T-cell (primary cell): ENCODE measurements at regions not wholly inside any gene's neighbourhood (a gene's known extent, or its start where the extent isn't known, plus 50 kb on each side); places are given as distances from the start of the nearest gene placed in this dataset.

Experiments used
- ATAC-seq, 4 experiments: fragments of 200-7000 bp in 3 of 4; fragments of 150-1000 bp in 1 of 4; cut with Tn5 transposase; replicated peaks in 1 of 4; 1 replicate in 3 of 4; 2 replicates in 1 of 4; pipeline ENCODE4 v1.10.0; 2021; ENCODE audit warnings: moderate library complexity in 3 of 4, mild to moderate bottlenecking in 2 of 4, moderate number of reproducible peaks in 1 of 4
- CTCF ChIA-PET, 2 donors: fragments of 300-600 bp; sonication (Branson Sonifier 250); formaldehyde crosslinking; loops; one replicate each; lab custom pipeline; 2022; ENCODE audit warnings: antibody characterized with exemption in 2 of 2; lab: Charles Lee
- POLR2A ChIA-PET, 2 donors: fragments of 300-600 bp; sonication (Branson Sonifier 250); formaldehyde crosslinking; loops; one replicate each; lab custom pipeline; 2022; ENCODE audit warnings: antibody characterized with exemption in 2 of 2; lab: Charles Lee
- DNase-seq, 35 experiments: peaks; one replicate each; pipeline versions ENCODE4 v3.0.0 to v3.0.0-alpha.2; 2013 to 2023
- H3K27ac ChIP-seq: one replicate; pipeline ENCODE4 v1.5.1; 2013; ENCODE audit warnings: low read length
- H3K27me3 ChIP-seq, 2 experiments: replicated peaks in 1 of 2; 1 replicate in 1 of 2; 2 replicates in 1 of 2; pipeline versions ENCODE4 v1.6.1 to v1.7.0; 2013; ENCODE audit warnings: low read length in 1 of 2, mixed read lengths in 1 of 2; ENCODE audit not compliant: control insufficient read depth in 2 of 2, insufficient read depth in 2 of 2; ENCODE audit errors: extremely low read depth in 1 of 2
- H3K36me3 ChIP-seq, 2 donors: 1 replicate in 1 of 2; 2 replicates in 1 of 2; pipeline versions ENCODE4 v1.6.1 to v1.7.0; 2013; ENCODE audit warnings: low read length in 1 of 2; ENCODE audit not compliant: control insufficient read depth in 2 of 2, insufficient read depth in 1 of 2; ENCODE audit errors: extremely low read depth in 1 of 2
- H3K4me1 ChIP-seq, 2 experiments: 1 replicate in 1 of 2; 2 replicates in 1 of 2; pipeline versions ENCODE4 v1.6.1 to v1.7.0; 2013; ENCODE audit warnings: low read length in 2 of 2, mixed read lengths in 1 of 2; ENCODE audit not compliant: insufficient read depth in 2 of 2, control insufficient read depth in 1 of 2; ENCODE audit errors: extremely low read depth in 1 of 2
- H3K4me3 ChIP-seq, 2 donors: 1 replicate in 1 of 2; 2 replicates in 1 of 2; pipeline versions ENCODE4 v1.5.1 to v1.7.0; 2013; ENCODE audit warnings: mild to moderate bottlenecking in 2 of 2, low read length in 1 of 2, moderate library complexity in 1 of 2; ENCODE audit not compliant: control insufficient read depth in 1 of 2; ENCODE audit errors: extremely low read depth in 1 of 2
- H3K9me3 ChIP-seq: 2 replicates; pipeline ENCODE4 v1.7.0; 2013
- H3K27ac Mint-ChIP-seq, 2 donors: one replicate each; pipeline ENCODE4 v1.8.0; 2020 to 2021; ENCODE audit warnings: mild to moderate bottlenecking in 2 of 2, mixed read lengths in 2 of 2
- H3K27me3 Mint-ChIP-seq, 2 donors: one replicate each; pipeline ENCODE4 v1.8.0; 2021 to 2022; ENCODE audit warnings: mixed read lengths in 2 of 2
- H3K36me3 Mint-ChIP-seq: one replicate; pipeline ENCODE4 v1.8.0; 2021; ENCODE audit warnings: mixed read lengths
- H3K4me1 Mint-ChIP-seq, 3 donors: one replicate each; pipeline ENCODE4 v1.8.0; 2020 to 2022; ENCODE audit warnings: mixed read lengths in 3 of 3, mild to moderate bottlenecking in 1 of 3
- H3K4me3 Mint-ChIP-seq, 3 donors: one replicate each; pipeline ENCODE4 v1.8.0; 2020 to 2022; ENCODE audit warnings: mild to moderate bottlenecking in 3 of 3, mixed read lengths in 3 of 3, moderate library complexity in 3 of 3
- H3K9me3 Mint-ChIP-seq, 3 donors: one replicate each; pipeline ENCODE4 v1.8.0; 2020 to 2022; ENCODE audit warnings: mixed read lengths in 3 of 3
- WGBS: methylation state at CpG from one replicate; pipeline ENCODE4 v1.1.5; 2013; ENCODE audit warnings: missing lambda C conversion rate; ENCODE audit not compliant: insufficient coverage; 5-methylcytosine and 5-hydroxymethylcytosine counted together

GRCh38 chr4:24476282-24476681 lies 108.1 kb downstream of the DHX15 start:
- DNase-seq (peak in 1 of 35 experiments; percentile 27), ATAC-seq (no peak)
- Histone ChIP-seq H3K4me1 (peaks cover 7 to 19% of the 10 kb centered on the region in 2 experiments), H3K4me3 (no peak overlapping the region), H3K36me3 (no peaks in the 10 kb centered on the region), H3K27me3 (peaks cover 8 to 31% of the 10 kb centered on the region in 2 experiments), H3K27ac (no peak overlapping the region), H3K9me3 (no peaks in the 10 kb centered on the region)
- Mint-ChIP-seq H3K36me3 (no peaks in the 10 kb centered on the region), H3K27ac (no peak overlapping the region), H3K27me3 (peaks cover 48 to 51% of the 10 kb centered on the region in 2 donors), H3K4me3 (no peak overlapping the region), H3K4me1 (peaks cover 11 to 21% (median 17%) of the 10 kb centered on the region in 3 donors), H3K9me3 (no peaks in the 10 kb centered on the region)
- no CpG with 5 or more reads among the region's 4 CpGs for WGBS
- ChIA-PET POLR2A (no interaction called here), CTCF (interaction anchor here in 1 of 2 donors (1.3 kb wide), 1 partner anchor 75 kb away, joined by 3 read pairs; no protein-coding TSS in a partner anchor)

- WGBS: 86% methylated on average over 2 of the region's 3 CpGs
- no peak overlapping the region for H3K4me3 ChIP-seq
- ChIA-PET CTCF (interaction anchor here (0.6 to 1.3 kb wide), 4 partner anchors 13 to 133 kb away, joined by 3 to 9 read pairs (median 3); no protein-coding TSS in a partner anchor), POLR2A (interaction anchor here in 1 of 2 donors (0.6 kb wide), 1 partner anchor 685 kb away, joined by 4 read pairs; the partner anchor contains the start of gene SEPSECS)
- H3K4me1 ChIP-seq: peaks cover 7 to 24% of the 10 kb centered on the region in 2 experiments
- H3K27ac ChIP-seq: no peak overlapping the region
- H3K27me3 ChIP-seq: peaks cover 8 to 35% of the 10 kb centered on the region in 2 experiments
- ATAC-seq: no peak
- H3K36me3 ChIP-seq: no peaks in the 10 kb centered on the region
- H3K27me3 Mint-ChIP-seq: peaks cover 50% of the 10 kb centered on the region in 2 donors
- no peaks in the 10 kb centered on the region for H3K36me3 Mint-ChIP-seq
- no peaks in the 10 kb centered on the region for H3K9me3 ChIP-seq
- H3K9me3 Mint-ChIP-seq: no peaks in the 10 kb centered on the region
- H3K4me1 Mint-ChIP-seq: peaks cover 14 to 26% (median 20%) of the 10 kb centered on the region in 3 donors
- DNase-seq: no peak
- H3K4me3 Mint-ChIP-seq: no peak overlapping the region
- H3K27ac Mint-ChIP-seq: no peak overlapping the region
These were observed 108.6 kb downstream of the DHX15 start for GRCh38 chr4:24475756-24476155.

GRCh38 chr4:24473309-24473721 lies 111.0 kb downstream of the DHX15 start:
- 3% methylated on average over 11 of the region's 13 CpGs for WGBS

GRCh38 chr4:24472514-24473308 lies 111.6 kb downstream of the DHX15 start:
- ATAC-seq: peak; percentile 65 to 72 (median 66)
- H3K27ac Mint-ChIP-seq: peak overlapping the region; percentile 11 to 64
- H3K9me3 ChIP-seq: no peaks in the 10 kb centered on the region
- H3K4me1 Mint-ChIP-seq: peaks cover 32 to 41% (median 39%) of the 10 kb centered on the region in 3 donors
- peak overlapping the region; percentile 49 to 64 for H3K4me3 ChIP-seq
- 0% methylated on average over 40 of the region's 93 CpGs for WGBS
- ChIA-PET POLR2A (no interaction called here), CTCF (interaction anchor here (0.7 to 1.1 kb wide), 3 partner anchors 111 to 1853 kb away, joined by 3 to 4 read pairs (median 3); no protein-coding TSS in a partner anchor)
- no peaks in the 10 kb centered on the region for H3K36me3 ChIP-seq
- H3K27ac ChIP-seq: no peak overlapping the region
- no peaks in the 10 kb centered on the region for H3K9me3 Mint-ChIP-seq
- peaks cover 7 to 37% of the 10 kb centered on the region in 2 experiments for H3K4me1 ChIP-seq
- peaks cover 19 to 40% of the 10 kb centered on the region in 2 experiments for H3K27me3 ChIP-seq
- no peaks in the 10 kb centered on the region for H3K36me3 Mint-ChIP-seq
- peaks cover 61 to 64% of the 10 kb centered on the region in 2 donors for H3K27me3 Mint-ChIP-seq
- H3K4me3 Mint-ChIP-seq: peak overlapping the region; percentile 86 to 96 (median 92)
- DNase-seq: peak; percentile 16 to 77 (median 52)

More at GRCh38 chr4:24473309-24473721, 111.0 kb downstream of the DHX15 start:
- Mint-ChIP-seq H3K36me3 (no peaks in the 10 kb centered on the region), H3K4me1 (peaks cover 30 to 41% (median 39%) of the 10 kb centered on the region in 3 donors), H3K27me3 (peaks cover 61 to 65% of the 10 kb centered on the region in 2 donors), H3K4me3 (peak overlapping the region; percentile 86 to 96 (median 92)), H3K27ac (peak overlapping the region in 1 of 2 donors; percentile 72), H3K9me3 (no peaks in the 10 kb centered on the region)
- H3K36me3 ChIP-seq: no peaks in the 10 kb centered on the region
- no peak overlapping the region for H3K27ac ChIP-seq
- peaks cover 7 to 37% of the 10 kb centered on the region in 2 experiments for H3K4me1 ChIP-seq
- peak overlapping the region; percentile 49 to 64 for H3K4me3 ChIP-seq
- ChIA-PET POLR2A (interaction anchor here in 1 of 2 donors (0.5 to 0.7 kb wide), 2 partner anchors 92 to 111 kb away, joined by 3 to 6 read pairs; partner anchors contain the start of gene DHX15), CTCF (interaction anchor here in 1 of 2 donors (0.7 to 1.1 kb wide), 3 partner anchors 110 to 340 kb away, joined by 3 to 4 read pairs (median 4); partner anchors contain the start of gene DHX15)
- no peaks in the 10 kb centered on the region for H3K9me3 ChIP-seq
- peak in 1 of 4 experiments; percentile 23 for ATAC-seq
- H3K27me3 ChIP-seq: peaks cover 17 to 44% of the 10 kb centered on the region in 2 experiments
- DNase-seq: peak in 1 of 35 experiments; percentile 30

GRCh38 chr4:24472161-24472510 lies 112.2 kb downstream of the DHX15 start:
- Histone ChIP-seq H3K36me3 (no peaks in the 10 kb centered on the region), H3K4me3 (peak overlapping the region; percentile 49 to 64), H3K27ac (no peak overlapping the region), H3K27me3 (peaks cover 24 to 35% of the 10 kb centered on the region in 2 experiments), H3K9me3 (no peaks in the 10 kb centered on the region), H3K4me1 (peaks cover 7 to 37% of the 10 kb centered on the region in 2 experiments)
- ATAC-seq: no peak
- DNase-seq: peak in 1 of 35 experiments; percentile 5
- ChIA-PET POLR2A (no interaction called here), CTCF (no interaction called here)
- peak overlapping the region; percentile 86 to 96 (median 92) for H3K4me3 Mint-ChIP-seq
- H3K36me3 Mint-ChIP-seq: no peaks in the 10 kb centered on the region
- H3K9me3 Mint-ChIP-seq: no peaks in the 10 kb centered on the region
- H3K27me3 Mint-ChIP-seq: peaks cover 61 to 65% of the 10 kb centered on the region in 2 donors
- WGBS: no CpG with 5 or more reads among the region's 21 CpGs
- H3K4me1 Mint-ChIP-seq: peaks cover 32 to 41% (median 39%) of the 10 kb centered on the region in 3 donors
- no peak overlapping the region for H3K27ac Mint-ChIP-seq

- peak in 3 of 35 experiments; percentile 2 to 8 (median 6) for DNase-seq
- Histone ChIP-seq H3K27me3 (peaks cover 24 to 37% of the 10 kb centered on the region in 2 experiments), H3K27ac (no peak overlapping the region), H3K9me3 (no peaks in the 10 kb centered on the region), H3K4me3 (peak overlapping the region; percentile 49 to 53), H3K36me3 (no peaks in the 10 kb centered on the region), H3K4me1 (peaks cover 7 to 37% of the 10 kb centered on the region in 2 experiments)
- no peak for ATAC-seq
- no peaks in the 10 kb centered on the region for H3K9me3 Mint-ChIP-seq
- peak overlapping the region; percentile 86 to 96 (median 92) for H3K4me3 Mint-ChIP-seq
- no peak overlapping the region for H3K27ac Mint-ChIP-seq
- peaks cover 61 to 67% of the 10 kb centered on the region in 2 donors for H3K27me3 Mint-ChIP-seq
- ChIA-PET CTCF (no interaction called here), POLR2A (no interaction called here)
- 2% methylated on average over 33 of the region's 50 CpGs for WGBS
- H3K4me1 Mint-ChIP-seq: peaks cover 32 to 41% (median 39%) of the 10 kb centered on the region in 3 donors
- H3K36me3 Mint-ChIP-seq: no peaks in the 10 kb centered on the region
These were observed 112.7 kb downstream of the DHX15 start for GRCh38 chr4:24471486-24472160.
